NCI-H1694 treated with DMSO at 0.1 percent for 48 hours (cell line): ENCODE measurements at regions not wholly inside any gene's neighbourhood (a gene's known extent, or its start where the extent isn't known, plus 50 kb on each side); places are given as distances from the start of the nearest gene placed in this dataset.
A peak's percentile ranks its signal among the peaks of the same experiment; 100 is the strongest.
"Not testable (repeated sequence)": the region's sequence is repeated elsewhere in the genome, so short reads cannot be mapped to it uniquely, and the experiment has no call there.

ENCODE experiments used
- DNase-seq: peaks from one replicate; lab custom pipeline; 2025; lab: John Stamatoyannopoulos, UW

GRCh38 chr7:73918926-73919693 is 58.2 kb downstream of the TMEM270 start:
- DNase-seq = no peak

- no peak for DNase-seq
Measured at GRCh38 chr7:73919694-73920375, 58.9 kb downstream of the TMEM270 start.

- no peak for DNase-seq
Measured at GRCh38 chr7:73920406-73921134, 59.6 kb downstream of the TMEM270 start.

GRCh38 chr7:73921623-73922528 is 60.9 kb downstream of the TMEM270 start:
- DNase-seq = no peak

GRCh38 chr7:73928644-73929043 is 67.7 kb downstream of the TMEM270 start:
- DNase-seq = not testable (repeated sequence)

- DNase-seq = no peak
Measured at GRCh38 chr7:73931502-73931901, 70.5 kb downstream of the TMEM270 start.

GRCh38 chr7:73932364-73932763 is 71.4 kb downstream of the TMEM270 start:
- DNase-seq = no peak

- DNase-seq = no peak
Measured at GRCh38 chr7:73933091-73933490, 72.1 kb downstream of the TMEM270 start.

- DNase-seq = no peak
Measured at GRCh38 chr7:73936967-73937366, 76.0 kb downstream of the TMEM270 start.

GRCh38 chr7:73937650-73938049 is 76.7 kb downstream of the TMEM270 start:
- DNase-seq = peak; percentile 51

- no peak for DNase-seq
Measured at GRCh38 chr7:73939528-73939927, 78.6 kb downstream of the TMEM270 start.

GRCh38 chr7:73940701-73941238 is 79.8 kb downstream of the TMEM270 start:
- no peak for DNase-seq

- no peak for DNase-seq
Measured at GRCh38 chr7:73941836-73942551, 81.0 kb downstream of the TMEM270 start.

- no peak for DNase-seq
Measured at GRCh38 chr7:73945022-73945421, 83.0 kb upstream of the ELN start.

- no peak for DNase-seq
Measured at GRCh38 chr7:73948287-73948686, 79.7 kb upstream of the ELN start.

GRCh38 chr7:73952266-73952665 is 75.7 kb upstream of the ELN start:
- no peak for DNase-seq

- DNase-seq = no peak
Measured at GRCh38 chr7:73954181-73954580, 73.8 kb upstream of the ELN start.

GRCh38 chr7:73954861-73955260 is 73.1 kb upstream of the ELN start:
- DNase-seq = no peak

- no peak for DNase-seq
Measured at GRCh38 chr7:73960548-73960947, 67.4 kb upstream of the ELN start.

- not testable (repeated sequence) for DNase-seq
Measured at GRCh38 chr7:73961991-73962390, 66.0 kb upstream of the ELN start.

GRCh38 chr7:73963252-73963822 is 64.6 kb upstream of the ELN start:
- no peak for DNase-seq
